ENCODE measurements at regions not wholly inside any gene's neighbourhood (a gene's known extent, or its start where the extent isn't known, plus 50 kb on each side); places are given as distances from the start of the nearest gene placed in this dataset.

GRCh38 chr11:122004446-122004845 is 111.6 kb downstream of the BLID start:
- Histone ChIP-seq H4K20me1 (ENCODE audit: insufficient read depth, low read length) (no peaks in the 10 kb centered on the region), H3K27ac (ENCODE audit: low read length) (no peak overlapping the region), H3K9me2 (replicated peaks; ENCODE audit: insufficient read depth, low read length) (no peaks in the 10 kb centered on the region), H2AFZ (ENCODE audit: low read length) (no peak overlapping the region), H3K9ac (ENCODE audit: low read length) (no peak overlapping the region), H3K9me3 (replicated peaks; ENCODE audit: insufficient read depth, low read length) (no peaks in the 10 kb centered on the region), H3K79me2 (ENCODE audit: low read length) (no peaks in the 10 kb centered on the region), H3K27me3 (replicated peaks; ENCODE audit: insufficient read depth, low read length) (no peaks in the 10 kb centered on the region), H3F3A (ENCODE audit: insufficient read depth, low read length) (no peaks in the 10 kb centered on the region), H3K4me3 (ENCODE audit: low read length) (no peak overlapping the region), H3K4me2 (ENCODE audit: low read depth, low read length) (no peak overlapping the region), H3K36me3 (replicated peaks; ENCODE audit: insufficient read depth, low read length) (no peaks in the 10 kb centered on the region), H3K4me1 (ENCODE audit: low read length) (no peaks in the 10 kb centered on the region)
- no peak for DNase-seq
- TF ChIP-seq EZH2phosphoT487 (IDR thresholded peaks at IDR 0.05; ENCODE audit: low read length), result no peak
- TF ChIP-seq EZH2 (optimal IDR thresholded peaks at IDR 0.05; ENCODE audit: low read depth, low read length), result no peak

DNA sequence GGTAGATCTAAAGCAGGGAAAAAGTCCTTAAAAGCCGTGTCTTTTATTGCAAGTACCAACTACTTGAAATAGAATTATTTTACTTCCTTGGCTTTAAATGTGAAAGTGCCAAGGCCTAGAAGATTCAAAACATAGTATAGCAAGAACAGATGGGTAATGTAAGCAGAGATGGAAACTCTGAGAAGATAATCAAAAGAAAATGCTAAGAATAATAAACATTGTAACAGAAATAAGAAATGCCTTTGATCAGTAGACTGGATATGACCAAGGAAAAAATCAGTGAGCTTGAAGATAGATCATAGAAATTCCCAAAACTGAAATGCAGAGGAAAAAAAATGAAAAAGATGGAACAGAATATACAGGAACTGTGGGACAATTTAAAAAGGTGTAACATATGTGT is 113.1 kb downstream of the BLID start:
- no peaks in the 10 kb centered on the region for H3K79me2 ChIP-seq (ENCODE audit: low read length)
- no peak overlapping the region for H3K4me3 ChIP-seq (ENCODE audit: low read length)
- H3K9me3 ChIP-seq (replicated peaks; ENCODE audit: insufficient read depth, low read length), result no peaks in the 10 kb centered on the region
- H3K36me3 ChIP-seq (replicated peaks; ENCODE audit: insufficient read depth, low read length), result no peaks in the 10 kb centered on the region
- no peak overlapping the region for H3K4me2 ChIP-seq (ENCODE audit: low read depth, low read length)
- H3K4me1 ChIP-seq (ENCODE audit: low read length), result no peaks in the 10 kb centered on the region
- no peak overlapping the region for H3K9ac ChIP-seq (ENCODE audit: low read length)
- no peaks in the 10 kb centered on the region for H3K9me2 ChIP-seq (replicated peaks; ENCODE audit: insufficient read depth, low read length)
- H3K27me3 ChIP-seq (replicated peaks; ENCODE audit: insufficient read depth, low read length), result no peaks in the 10 kb centered on the region
- no peaks in the 10 kb centered on the region for H3F3A ChIP-seq (ENCODE audit: insufficient read depth, low read length)
- no peaks in the 10 kb centered on the region for H4K20me1 ChIP-seq (ENCODE audit: insufficient read depth, low read length)
- no peak for DNase-seq
- no peak overlapping the region for H2AFZ ChIP-seq (ENCODE audit: low read length)
- TF ChIP-seq EZH2 (optimal IDR thresholded peaks at IDR 0.05; ENCODE audit: low read depth, low read length) (no peak), EZH2phosphoT487 (IDR thresholded peaks at IDR 0.05; ENCODE audit: low read length) (no peak)
- H3K27ac ChIP-seq (ENCODE audit: low read length), result no peak overlapping the region

DNA sequence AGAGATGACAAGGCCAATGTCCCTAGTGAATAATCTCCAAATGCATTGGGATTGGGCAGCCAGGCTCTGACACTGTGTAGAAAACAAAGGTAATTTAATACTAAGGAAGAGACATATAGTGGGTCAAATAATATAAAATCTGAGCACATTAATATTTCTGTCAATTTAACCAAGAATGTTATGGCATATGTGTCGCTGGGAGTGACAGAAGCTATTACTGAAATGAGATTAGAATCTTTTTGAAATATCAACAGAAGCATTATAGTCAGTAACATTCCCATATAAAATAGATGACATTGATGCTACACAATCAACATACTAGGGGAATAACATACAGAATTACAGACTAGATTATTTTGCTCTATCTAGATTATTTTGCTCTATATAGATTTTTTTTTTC is 114.0 kb downstream of the BLID start:
- Histone ChIP-seq H3K9me2 (replicated peaks; ENCODE audit: insufficient read depth, low read length) (no peaks in the 10 kb centered on the region), H3K27ac (ENCODE audit: low read length) (no peak overlapping the region), H3K79me2 (ENCODE audit: low read length) (no peaks in the 10 kb centered on the region), H4K20me1 (ENCODE audit: insufficient read depth, low read length) (no peaks in the 10 kb centered on the region), H3K9ac (ENCODE audit: low read length) (no peak overlapping the region), H3K36me3 (replicated peaks; ENCODE audit: insufficient read depth, low read length) (no peaks in the 10 kb centered on the region), H3K9me3 (replicated peaks; ENCODE audit: insufficient read depth, low read length) (no peaks in the 10 kb centered on the region), H2AFZ (ENCODE audit: low read length) (no peak overlapping the region), H3K4me1 (ENCODE audit: low read length) (no peaks in the 10 kb centered on the region), H3K27me3 (replicated peaks; ENCODE audit: insufficient read depth, low read length) (no peaks in the 10 kb centered on the region), H3F3A (ENCODE audit: insufficient read depth, low read length) (no peaks in the 10 kb centered on the region), H3K4me2 (ENCODE audit: low read depth, low read length) (no peak overlapping the region), H3K4me3 (ENCODE audit: low read length) (no peak overlapping the region)
- no peak for DNase-seq
- no peak for TF ChIP-seq EZH2 (optimal IDR thresholded peaks at IDR 0.05; ENCODE audit: low read depth, low read length)
- TF ChIP-seq EZH2phosphoT487 (IDR thresholded peaks at IDR 0.05; ENCODE audit: low read length), result no peak
- TF ChIP-seq, protein P1, sequence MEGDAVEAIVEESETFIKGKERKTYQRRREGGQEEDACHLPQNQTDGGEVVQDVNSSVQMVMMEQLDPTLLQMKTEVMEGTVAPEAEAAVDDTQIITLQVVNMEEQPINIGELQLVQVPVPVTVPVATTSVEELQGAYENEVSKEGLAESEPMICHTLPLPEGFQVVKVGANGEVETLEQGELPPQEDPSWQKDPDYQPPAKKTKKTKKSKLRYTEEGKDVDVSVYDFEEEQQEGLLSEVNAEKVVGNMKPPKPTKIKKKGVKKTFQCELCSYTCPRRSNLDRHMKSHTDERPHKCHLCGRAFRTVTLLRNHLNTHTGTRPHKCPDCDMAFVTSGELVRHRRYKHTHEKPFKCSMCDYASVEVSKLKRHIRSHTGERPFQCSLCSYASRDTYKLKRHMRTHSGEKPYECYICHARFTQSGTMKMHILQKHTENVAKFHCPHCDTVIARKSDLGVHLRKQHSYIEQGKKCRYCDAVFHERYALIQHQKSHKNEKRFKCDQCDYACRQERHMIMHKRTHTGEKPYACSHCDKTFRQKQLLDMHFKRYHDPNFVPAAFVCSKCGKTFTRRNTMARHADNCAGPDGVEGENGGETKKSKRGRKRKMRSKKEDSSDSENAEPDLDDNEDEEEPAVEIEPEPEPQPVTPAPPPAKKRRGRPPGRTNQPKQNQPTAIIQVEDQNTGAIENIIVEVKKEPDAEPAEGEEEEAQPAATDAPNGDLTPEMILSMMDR (IDR thresholded peaks at IDR 0.05; ENCODE audit: low read length), result no peak

DNA sequence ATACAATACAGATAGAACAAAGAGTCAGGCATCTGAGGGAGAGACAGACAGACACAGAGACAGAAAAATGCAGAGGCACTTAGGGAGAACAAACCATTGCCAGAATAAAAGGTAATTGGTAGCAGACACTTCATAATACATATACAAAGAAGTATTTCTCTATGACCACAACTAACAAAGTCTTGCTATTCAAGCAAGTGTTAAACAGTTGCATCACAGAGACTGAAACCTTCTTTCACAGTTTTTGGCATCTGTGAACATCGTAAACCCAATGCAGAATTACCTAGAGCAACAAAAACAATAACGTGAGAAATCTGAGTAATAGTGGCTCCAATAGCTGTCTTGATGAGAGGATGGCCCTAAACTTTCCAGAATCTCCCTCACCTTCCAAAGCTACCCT is 116.4 kb downstream of the BLID start:
- no peaks in the 10 kb centered on the region for H3K9me2 ChIP-seq (replicated peaks; ENCODE audit: insufficient read depth, low read length)
- no peaks in the 10 kb centered on the region for H3K9me3 ChIP-seq (replicated peaks; ENCODE audit: insufficient read depth, low read length)
- no peak overlapping the region for H3K4me2 ChIP-seq (ENCODE audit: low read depth, low read length)
- H3K79me2 ChIP-seq (ENCODE audit: low read length), result no peaks in the 10 kb centered on the region
- TF ChIP-seq EZH2 (optimal IDR thresholded peaks at IDR 0.05; ENCODE audit: low read depth, low read length) (no peak), EZH2phosphoT487 (IDR thresholded peaks at IDR 0.05; ENCODE audit: low read length) (no peak)
- TF ChIP-seq, protein P1 (IDR thresholded peaks at IDR 0.05; ENCODE audit: low read length), result no peak
- no peaks in the 10 kb centered on the region for H3K4me1 ChIP-seq (ENCODE audit: low read length)
- no peaks in the 10 kb centered on the region for H4K20me1 ChIP-seq (ENCODE audit: insufficient read depth, low read length)
- H3K4me3 ChIP-seq (ENCODE audit: low read length), result no peak overlapping the region
- H3K27ac ChIP-seq (ENCODE audit: low read length), result no peak overlapping the region
- no peak overlapping the region for H2AFZ ChIP-seq (ENCODE audit: low read length)
- H3K27me3 ChIP-seq (replicated peaks; ENCODE audit: insufficient read depth, low read length), result no peaks in the 10 kb centered on the region
- no peaks in the 10 kb centered on the region for H3F3A ChIP-seq (ENCODE audit: insufficient read depth, low read length)
- no peak overlapping the region for H3K9ac ChIP-seq (ENCODE audit: low read length)
- H3K36me3 ChIP-seq (replicated peaks; ENCODE audit: insufficient read depth, low read length), result no peaks in the 10 kb centered on the region
- DNase-seq, result no peak
